ENCODE measurements at regions not wholly inside any gene's neighbourhood (a gene's known extent, or its start where the extent isn't known, plus 50 kb on each side); places are given as distances from the start of the nearest gene placed in this dataset.

- TF ChIP-seq CTCF (IDR thresholded peaks at IDR 0.05) (no peak), POLR2A (IDR thresholded peaks at IDR 0.05) (no peak)
These were observed 186.4 kb upstream of the ST6GAL2 start for GRCh38 chr2:107072150-107072940.
